MCF 10A (cell line): ENCODE measurements at regions not wholly inside any gene's neighbourhood (a gene's known extent, or its start where the extent isn't known, plus 50 kb on each side); places are given as distances from the start of the nearest gene placed in this dataset.

Experiments
- BruUV-seq: library from RNA; stranded (reverse); fragments of 400-500 nt; replicated peaks from 2 replicates; lab custom pipeline; 2021; lab: Mats Ljungman, UMichigan
- CTCF ChIA-PET: fragments of 300-600 bp; sonication (Branson Sonifier 250); formaldehyde crosslinking; extraction: SDS; loops from one replicate; lab custom pipeline; 2021; ENCODE audit warnings: antibody characterized with exemption, inconsistent platforms; lab: Yijun Ruan, JAX
- POLR2A ChIA-PET: fragments of 300-600, 350-650 bp; sonication (Branson Sonifier 250); formaldehyde crosslinking; extraction: SDS; loops from one replicate; lab custom pipeline; 2020; ENCODE audit warnings: antibody characterized with exemption, inconsistent platforms; lab: Yijun Ruan, JAX
- DNase-seq: peaks from one replicate; pipeline ENCODE4 v3.0.0-alpha.2; 2018; ENCODE audit not compliant: unreplicated experiment
- H3K27ac Mint-ChIP-seq: one replicate; pipeline ENCODE4 v1.8.0; 2022; ENCODE audit warnings: mild to moderate bottlenecking, low read depth, mixed read lengths; ENCODE audit not compliant: unreplicated experiment
- H3K27me3 Mint-ChIP-seq: one replicate; pipeline ENCODE4 v1.8.0; 2022; ENCODE audit warnings: mixed read lengths; ENCODE audit not compliant: insufficient read depth, unreplicated experiment
- H3K36me3 Mint-ChIP-seq: one replicate; pipeline ENCODE4 v1.8.0; 2022; ENCODE audit warnings: mild to moderate bottlenecking, moderate library complexity, mixed read lengths; ENCODE audit not compliant: insufficient read depth, unreplicated experiment
- H3K4me1 Mint-ChIP-seq: one replicate; pipeline ENCODE4 v1.8.0; 2022; ENCODE audit warnings: mixed read lengths; ENCODE audit not compliant: insufficient read depth, unreplicated experiment
- H3K4me3 Mint-ChIP-seq: one replicate; pipeline ENCODE4 v1.8.0; 2022; ENCODE audit warnings: mild to moderate bottlenecking, moderate library complexity, mixed read lengths; ENCODE audit not compliant: unreplicated experiment
- H3K9me3 Mint-ChIP-seq: one replicate; pipeline ENCODE4 v1.8.0; 2022; ENCODE audit warnings: mixed read lengths; ENCODE audit not compliant: unreplicated experiment
- intact Hi-C: fragments of 100-400 bp; cut with micrococcal nuclease; formaldehyde crosslinking; loops from 2 replicates; pipeline ENCODE4 v1.14.1; 2022
- TF ChIP-seq, protein P1 (sequence below): fragments of 200-600 bp; IDR thresholded peaks from one replicate; pipeline ENCODE4 v1.8.0; 2022; ENCODE audit warnings: antibody characterized with exemption, mild to moderate bottlenecking; ENCODE audit not compliant: unreplicated experiment

GRCh38 chr13:67725999-67726398, 495.9 kb upstream of the PCDH9 start:
- intact Hi-C loops = no loop called here
- POLR2A ChIA-PET = interaction anchor here (0.7 kb wide), 1 partner anchor 72 kb away, joined by 3 read pairs; no protein-coding TSS in a partner anchor
- no TSS peak for BruUV-seq

DNA sequence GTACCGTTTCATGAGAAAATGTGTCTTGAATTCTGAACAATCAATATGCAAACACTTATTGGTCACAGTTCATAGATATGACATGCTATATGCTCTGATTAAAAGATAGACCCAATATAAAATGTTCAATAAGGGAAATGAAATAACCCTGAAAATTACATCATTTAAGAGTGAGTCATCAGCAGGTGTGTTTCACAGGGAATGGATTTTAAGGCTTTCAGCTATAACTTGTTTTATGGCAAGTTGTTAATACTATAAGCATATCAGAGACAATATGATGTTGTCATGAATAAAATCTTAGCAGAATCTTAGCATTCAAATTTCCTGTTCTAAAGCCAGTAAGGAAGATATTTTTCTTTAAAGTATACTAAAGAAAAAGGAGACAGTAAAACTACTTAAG, 483.4 kb upstream of the PCDH9 start:
- H3K36me3 Mint-ChIP-seq = no peaks in the 10 kb centered on the region
- no peaks in the 10 kb centered on the region for H3K27me3 Mint-ChIP-seq
- peak overlapping the region; percentile 21 for H3K27ac Mint-ChIP-seq
- CTCF ChIA-PET = no interaction called here
- POLR2A ChIA-PET = no interaction called here
- TF ChIP-seq, protein P1, sequence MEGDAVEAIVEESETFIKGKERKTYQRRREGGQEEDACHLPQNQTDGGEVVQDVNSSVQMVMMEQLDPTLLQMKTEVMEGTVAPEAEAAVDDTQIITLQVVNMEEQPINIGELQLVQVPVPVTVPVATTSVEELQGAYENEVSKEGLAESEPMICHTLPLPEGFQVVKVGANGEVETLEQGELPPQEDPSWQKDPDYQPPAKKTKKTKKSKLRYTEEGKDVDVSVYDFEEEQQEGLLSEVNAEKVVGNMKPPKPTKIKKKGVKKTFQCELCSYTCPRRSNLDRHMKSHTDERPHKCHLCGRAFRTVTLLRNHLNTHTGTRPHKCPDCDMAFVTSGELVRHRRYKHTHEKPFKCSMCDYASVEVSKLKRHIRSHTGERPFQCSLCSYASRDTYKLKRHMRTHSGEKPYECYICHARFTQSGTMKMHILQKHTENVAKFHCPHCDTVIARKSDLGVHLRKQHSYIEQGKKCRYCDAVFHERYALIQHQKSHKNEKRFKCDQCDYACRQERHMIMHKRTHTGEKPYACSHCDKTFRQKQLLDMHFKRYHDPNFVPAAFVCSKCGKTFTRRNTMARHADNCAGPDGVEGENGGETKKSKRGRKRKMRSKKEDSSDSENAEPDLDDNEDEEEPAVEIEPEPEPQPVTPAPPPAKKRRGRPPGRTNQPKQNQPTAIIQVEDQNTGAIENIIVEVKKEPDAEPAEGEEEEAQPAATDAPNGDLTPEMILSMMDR = no peak
- peaks cover 7% of the 10 kb centered on the region for H3K4me1 Mint-ChIP-seq
- DNase-seq = peak; percentile 39
- no peak overlapping the region for H3K4me3 Mint-ChIP-seq
- no TSS peak for BruUV-seq
- intact Hi-C loops = no loop called here
- peaks cover 5% of the 10 kb centered on the region for H3K9me3 Mint-ChIP-seq

More at GRCh38 chr13:67725999-67726398, 495.9 kb upstream of the PCDH9 start:
- no peaks in the 10 kb centered on the region for H3K36me3 Mint-ChIP-seq
- no peak overlapping the region for H3K27ac Mint-ChIP-seq
- CTCF ChIA-PET = no interaction called here
- H3K9me3 Mint-ChIP-seq = peaks cover 43% of the 10 kb centered on the region
- no peaks in the 10 kb centered on the region for H3K27me3 Mint-ChIP-seq
- no peak overlapping the region for H3K4me3 Mint-ChIP-seq
- TF ChIP-seq, protein P1 = no peak
- DNase-seq = no peak
- H3K4me1 Mint-ChIP-seq = peaks cover 9% of the 10 kb centered on the region

DNA sequence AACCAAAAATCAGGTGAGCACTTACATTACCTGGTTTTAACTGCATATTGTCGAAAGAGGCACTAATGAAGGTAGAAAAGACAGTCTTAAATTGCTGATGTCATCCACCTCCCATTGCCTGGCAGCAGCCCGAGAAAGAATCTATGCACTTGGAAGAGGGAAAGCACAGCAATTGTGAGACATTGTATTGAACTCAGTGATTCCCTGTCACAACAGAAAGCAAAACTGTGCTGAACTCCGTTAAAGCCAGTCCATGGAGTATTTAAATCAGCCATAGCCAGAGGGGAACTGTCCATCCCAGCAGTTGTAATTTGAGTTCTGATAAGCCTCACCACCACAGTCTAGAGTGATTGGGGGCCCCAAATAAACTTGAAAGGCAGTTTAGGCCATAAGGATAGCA, 466.6 kb upstream of the PCDH9 start:
- POLR2A ChIA-PET = no interaction called here
- intact Hi-C loops = no loop called here

DNA sequence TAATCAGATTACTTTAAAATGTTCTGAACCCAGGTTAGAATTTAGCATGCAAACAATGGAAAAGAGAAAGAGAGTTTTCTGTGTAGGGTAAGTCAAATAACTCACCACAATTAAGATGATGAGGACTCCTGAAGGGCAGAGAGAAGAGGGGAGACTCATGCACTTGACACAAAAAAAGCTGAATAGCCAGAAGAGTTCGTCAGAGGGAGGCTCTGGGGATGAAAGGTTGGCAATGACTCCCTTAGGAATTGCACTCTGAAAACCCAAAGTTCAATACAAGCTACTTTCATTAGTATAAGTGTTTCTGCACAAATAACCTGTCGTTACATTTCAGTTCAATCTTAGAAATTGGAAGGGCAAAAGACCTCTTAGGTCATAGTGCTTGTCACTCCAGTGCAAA, 434.4 kb upstream of the PCDH9 start:
- Mint-ChIP-seq H3K27me3 (no peaks in the 10 kb centered on the region), H3K4me1 (no peaks in the 10 kb centered on the region), H3K27ac (no peak overlapping the region)

More for the DNA sequence above, 466.6 kb upstream of the PCDH9 start:
- H3K9me3 Mint-ChIP-seq = no peaks in the 10 kb centered on the region
- H3K4me1 Mint-ChIP-seq = peaks cover 6% of the 10 kb centered on the region
- TF ChIP-seq, protein P1 = no peak
- no peaks in the 10 kb centered on the region for H3K36me3 Mint-ChIP-seq
- no TSS peak for BruUV-seq
- CTCF ChIA-PET = no interaction called here
- H3K4me3 Mint-ChIP-seq = no peak overlapping the region
- H3K27me3 Mint-ChIP-seq = no peaks in the 10 kb centered on the region
- DNase-seq = peak; percentile 8
- H3K27ac Mint-ChIP-seq = no peak overlapping the region

More for the DNA sequence above, 434.4 kb upstream of the PCDH9 start:
- BruUV-seq = no TSS peak
- TF ChIP-seq, protein P1 = no peak
- Mint-ChIP-seq H3K36me3 (no peaks in the 10 kb centered on the region), H3K4me3 (no peak overlapping the region), H3K9me3 (no peaks in the 10 kb centered on the region)
- POLR2A ChIA-PET = no interaction called here
- CTCF ChIA-PET = no interaction called here
- intact Hi-C loops = no loop called here
- DNase-seq = no peak
